Skeletal muscle cell (primary cell): ENCODE measurements at regions not wholly inside any gene's neighbourhood (a gene's known extent, or its start where the extent isn't known, plus 50 kb on each side); places are given as distances from the start of the nearest gene placed in this dataset.

ENCODE experiments used
- DNase-seq: peaks from one replicate; pipeline ENCODE4 v3.0.0-alpha.2; 2010; ENCODE audit warnings: low read depth
- H3K4me3 ChIP-seq: 2 replicates; pipeline ENCODE4 v1.5.1; 2011; ENCODE audit warnings: low read depth, mild to moderate bottlenecking, control low read depth, low read length, moderate library complexity

GRCh38 chr11:88406876-88407275 lies 69.3 kb upstream of the CTSC start:
- H3K4me3 ChIP-seq, result no peak overlapping the region
- DNase-seq, result no peak

GRCh38 chr11:88405853-88406252 lies 68.3 kb upstream of the CTSC start:
- DNase-seq, result no peak
- H3K4me3 ChIP-seq, result no peak overlapping the region

- H3K4me3 ChIP-seq, result no peak overlapping the region
- no peak for DNase-seq
Measured at GRCh38 chr11:88404932-88405710, 67.6 kb upstream of the CTSC start.

- H3K4me3 ChIP-seq, result no peak overlapping the region
- DNase-seq, result no peak
Measured at GRCh38 chr11:88404391-88404790, 66.9 kb upstream of the CTSC start.

GRCh38 chr11:88402784-88403183 lies 65.2 kb upstream of the CTSC start:
- no peak overlapping the region for H3K4me3 ChIP-seq
- DNase-seq, result no peak

GRCh38 chr11:88402192-88402715 lies 64.7 kb upstream of the CTSC start:
- DNase-seq, result peak; percentile 71
- no peak overlapping the region for H3K4me3 ChIP-seq

GRCh38 chr11:88398791-88399570 lies 61.4 kb upstream of the CTSC start:
- DNase-seq, result no peak

GRCh38 chr11:88398372-88398771 lies 60.8 kb upstream of the CTSC start:
- DNase-seq, result no peak
- H3K4me3 ChIP-seq, result no peak overlapping the region

More at GRCh38 chr11:88398791-88399570, 61.4 kb upstream of the CTSC start:
- H3K4me3 ChIP-seq, result no peak overlapping the region

- H3K4me3 ChIP-seq, result no peak overlapping the region
- no peak for DNase-seq
Measured at GRCh38 chr11:88390254-88390653, 52.7 kb upstream of the CTSC start.

GRCh38 chr11:88387957-88388356 lies 50.4 kb upstream of the CTSC start:
- no peak overlapping the region for H3K4me3 ChIP-seq
- DNase-seq, result no peak
